ENCODE measurements at regions not wholly inside any gene's neighbourhood (a gene's known extent, or its start where the extent isn't known, plus 50 kb on each side); places are given as distances from the start of the nearest gene placed in this dataset.

DNA sequence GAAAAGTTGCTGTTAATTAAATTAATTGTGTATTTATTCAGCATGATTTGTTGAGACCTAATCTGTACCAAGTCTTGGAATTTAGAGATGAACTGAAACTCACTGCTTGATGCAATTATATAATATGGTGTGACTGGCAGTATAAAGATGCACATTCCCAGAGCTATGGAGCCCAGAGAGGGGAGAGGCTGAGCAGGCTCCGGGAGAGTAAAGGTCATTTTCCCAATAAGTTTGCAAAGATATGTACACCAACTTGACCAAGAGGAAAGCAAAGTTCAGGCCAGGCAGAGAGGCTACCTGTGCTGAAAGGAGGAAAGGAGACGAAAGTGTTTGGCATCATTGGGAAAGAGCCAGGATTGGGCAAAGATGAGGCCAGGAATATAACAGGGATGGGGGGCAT is 271.7 kb upstream of the KLF4 start:
- TF ChIP-seq CTCF (conservative IDR thresholded peaks at IDR 0.05; ENCODE audit: low read length): no peak
- TF ChIP-seq EZH2phosphoT487 (IDR thresholded peaks at IDR 0.05; ENCODE audit: borderline replicate concordance): no peak

All from Loucy (cell line).